Glutamatergic neuron (in vitro differentiated cells): ENCODE measurements at regions not wholly inside any gene's neighbourhood (a gene's known extent, or its start where the extent isn't known, plus 50 kb on each side); places are given as distances from the start of the nearest gene placed in this dataset.

Source experiments
- DNase-seq: peaks from one replicate; pipeline ENCODE4 v3.0.0; 2022
- H3K27ac Mint-ChIP-seq: one replicate; pipeline ENCODE4 v1.8.0; 2020; ENCODE audit warnings: mild to moderate bottlenecking, mixed read lengths, inconsistent platforms; ENCODE audit not compliant: unreplicated experiment
- H3K27me3 Mint-ChIP-seq: one replicate; pipeline ENCODE4 v1.8.0; 2020; ENCODE audit warnings: mild to moderate bottlenecking, moderate library complexity, mixed read lengths, inconsistent platforms; ENCODE audit not compliant: unreplicated experiment
- H3K36me3 Mint-ChIP-seq: one replicate; pipeline ENCODE4 v1.8.0; 2020; ENCODE audit warnings: mild to moderate bottlenecking, mixed read lengths, inconsistent platforms; ENCODE audit not compliant: unreplicated experiment
- H3K4me1 Mint-ChIP-seq: one replicate; pipeline ENCODE4 v1.8.0; 2020; ENCODE audit warnings: mild to moderate bottlenecking, low read depth, mixed read lengths, inconsistent platforms; ENCODE audit not compliant: unreplicated experiment
- H3K4me3 Mint-ChIP-seq: one replicate; pipeline ENCODE4 v1.8.0; 2020; ENCODE audit warnings: mild to moderate bottlenecking, mixed read lengths, inconsistent platforms; ENCODE audit not compliant: unreplicated experiment
- H3K9me3 Mint-ChIP-seq: one replicate; pipeline ENCODE4 v1.8.0; 2020; ENCODE audit warnings: mild to moderate bottlenecking, moderate library complexity, mixed read lengths, inconsistent platforms; ENCODE audit not compliant: unreplicated experiment
- CTCF ChIP-seq: fragments of 200-600 bp; sonication (generic); IDR thresholded peaks from one replicate; pipeline ENCODE4 v1.5.0; 2021; ENCODE audit not compliant: partially characterized antibody, unreplicated experiment

GRCh38 chr1:83511146-83511726, 487.7 kb downstream of the TTLL7 start:
- no peak for TF ChIP-seq CTCF
- Mint-ChIP-seq H3K9me3 (no peaks in the 10 kb centered on the region), H3K4me3 (no peak overlapping the region), H3K36me3 (no peaks in the 10 kb centered on the region), H3K27ac (no peak overlapping the region), H3K4me1 (no peaks in the 10 kb centered on the region), H3K27me3 (no peaks in the 10 kb centered on the region)
- no peak for DNase-seq

- no peak for TF ChIP-seq CTCF
- Mint-ChIP-seq H3K27me3 (no peaks in the 10 kb centered on the region), H3K27ac (no peak overlapping the region), H3K9me3 (no peaks in the 10 kb centered on the region), H3K4me1 (no peaks in the 10 kb centered on the region), H3K4me3 (no peak overlapping the region), H3K36me3 (no peaks in the 10 kb centered on the region)
- DNase-seq: no peak
These were observed 489.6 kb downstream of the TTLL7 start for GRCh38 chr1:83509301-83509781.

GRCh38 chr1:83508485-83509151, 490.3 kb downstream of the TTLL7 start:
- no peak overlapping the region for H3K27ac Mint-ChIP-seq
- DNase-seq: no peak
- TF ChIP-seq CTCF: no peak

GRCh38 chr1:83505148-83505547, 493.8 kb downstream of the TTLL7 start:
- no peak for TF ChIP-seq CTCF
- DNase-seq: no peak
- Mint-ChIP-seq H3K36me3 (no peaks in the 10 kb centered on the region), H3K9me3 (no peaks in the 10 kb centered on the region), H3K4me1 (peaks cover 11% of the 10 kb centered on the region), H3K4me3 (no peak overlapping the region), H3K27me3 (no peaks in the 10 kb centered on the region), H3K27ac (no peak overlapping the region)

More at GRCh38 chr1:83508485-83509151, 490.3 kb downstream of the TTLL7 start:
- Mint-ChIP-seq H3K4me1 (peaks cover 1% of the 10 kb centered on the region), H3K27me3 (no peaks in the 10 kb centered on the region), H3K9me3 (no peaks in the 10 kb centered on the region), H3K4me3 (no peak overlapping the region), H3K36me3 (no peaks in the 10 kb centered on the region)

GRCh38 chr1:83503153-83503552, 495.8 kb downstream of the TTLL7 start:
- Mint-ChIP-seq H3K4me3 (no peak overlapping the region), H3K36me3 (no peaks in the 10 kb centered on the region), H3K27ac (no peak overlapping the region), H3K4me1 (peaks cover 11% of the 10 kb centered on the region), H3K27me3 (peaks cover 2% of the 10 kb centered on the region), H3K9me3 (no peaks in the 10 kb centered on the region)
- no peak for DNase-seq
- TF ChIP-seq CTCF: no peak
